Stimulated activated CD4-positive, alpha-beta T cell treated with anti-CD3 and anti-CD28 coated beads, Interleukin-12 subunit alpha, Interleukin-12 subunit beta, amount 100 ng/mL, for 24 hours (primary cell): ENCODE measurements at regions not wholly inside any gene's neighbourhood (a gene's known extent, or its start where the extent isn't known, plus 50 kb on each side); places are given as distances from the start of the nearest gene placed in this dataset.
"Not testable (repeated sequence)": the region's sequence is repeated elsewhere in the genome, so short reads cannot be mapped to it uniquely, and the experiment has no call there.

Experiments used
- DNase-seq, 2 experiments: peaks; one replicate each; pipeline ENCODE4 v3.0.0-alpha.2; 2020; ENCODE audit warnings: low read depth in 2 of 2

- DNase-seq: no peak
Measured at GRCh38 chr13:111584870-111585269, 264.4 kb downstream of the TEX29 start.

- no peak for DNase-seq
Measured at GRCh38 chr13:111586291-111586690, 265.8 kb downstream of the TEX29 start.

GRCh38 chr13:111587249-111587648, 266.8 kb downstream of the TEX29 start:
- DNase-seq: no peak

GRCh38 chr13:111589321-111589720, 268.9 kb downstream of the TEX29 start:
- DNase-seq: no peak

GRCh38 chr13:111589992-111590391, 269.6 kb downstream of the TEX29 start:
- DNase-seq: no peak

GRCh38 chr13:111590796-111591195, 270.4 kb downstream of the TEX29 start:
- DNase-seq: no peak

GRCh38 chr13:111593490-111593889, 273.0 kb downstream of the TEX29 start:
- not testable (repeated sequence) for DNase-seq

- DNase-seq: no peak
Measured at GRCh38 chr13:111594606-111595005, 274.2 kb downstream of the TEX29 start.

- no peak for DNase-seq
Measured at GRCh38 chr13:111595276-111595675, 274.8 kb downstream of the TEX29 start.

- DNase-seq: no peak
Measured at GRCh38 chr13:111595791-111596190, 275.3 kb downstream of the TEX29 start.

GRCh38 chr13:111597191-111597611, 276.8 kb downstream of the TEX29 start:
- DNase-seq: no peak

- DNase-seq: no peak
Measured at GRCh38 chr13:111597618-111598017, 277.2 kb downstream of the TEX29 start.

- no peak for DNase-seq
Measured at GRCh38 chr13:111598747-111599146, 278.3 kb downstream of the TEX29 start.

GRCh38 chr13:111599791-111600190, 279.3 kb downstream of the TEX29 start:
- no peak for DNase-seq

- DNase-seq: no peak
Measured at GRCh38 chr13:111602874-111603273, 282.4 kb downstream of the TEX29 start.

- DNase-seq: no peak
Measured at GRCh38 chr13:111604097-111604496, 283.7 kb downstream of the TEX29 start.

- DNase-seq: no peak
Measured at GRCh38 chr13:111608556-111608955, 288.1 kb downstream of the TEX29 start.

- no peak for DNase-seq
Measured at GRCh38 chr13:111609631-111610030, 289.2 kb downstream of the TEX29 start.

GRCh38 chr13:111610081-111610480, 289.6 kb downstream of the TEX29 start:
- DNase-seq: no peak

GRCh38 chr13:111610879-111611278, 290.4 kb downstream of the TEX29 start:
- DNase-seq: no peak

- no peak for DNase-seq
Measured at GRCh38 chr13:111611651-111612050, 291.2 kb downstream of the TEX29 start.

GRCh38 chr13:111612886-111613285, 292.4 kb downstream of the TEX29 start:
- DNase-seq: no peak

- no peak for DNase-seq
Measured at GRCh38 chr13:111614009-111614408, 293.6 kb downstream of the TEX29 start.

GRCh38 chr13:111614613-111615012, 294.2 kb downstream of the TEX29 start:
- no peak for DNase-seq

GRCh38 chr13:111616203-111616602, 295.8 kb downstream of the TEX29 start:
- no peak for DNase-seq
